Fibroblast of lung (primary cell): ENCODE measurements at regions not wholly inside any gene's neighbourhood (a gene's known extent, or its start where the extent isn't known, plus 50 kb on each side); places are given as distances from the start of the nearest gene placed in this dataset.

Source experiments
- DNase-seq, 2 donors: peaks; one replicate each; pipeline versions ENCODE4 v3.0.0 to v3.0.0-alpha.2; 2010; ENCODE audit warnings: low read depth in 2 of 2
- H2AFZ ChIP-seq: 2 replicates; pipeline ENCODE4 v1.5.1; 2012; ENCODE audit warnings: low read length, control low read depth, inconsistent platforms
- H3K27ac ChIP-seq: 2 replicates; pipeline ENCODE4 v1.5.1; 2011; ENCODE audit warnings: low read length, control low read depth; ENCODE audit not compliant: insufficient read depth
- H3K27me3 ChIP-seq: 2 replicates; pipeline ENCODE4 v1.5.1; 2011; ENCODE audit warnings: mild to moderate bottlenecking, low read length; ENCODE audit not compliant: control insufficient read depth, insufficient read depth
- H3K36me3 ChIP-seq: 2 replicates; pipeline ENCODE4 v1.5.1; 2011; ENCODE audit warnings: low read length; ENCODE audit not compliant: control insufficient read depth, insufficient read depth
- H3K4me1 ChIP-seq: 2 replicates; pipeline ENCODE4 v1.5.1; 2011; ENCODE audit warnings: low read length; ENCODE audit not compliant: control insufficient read depth, insufficient read depth; ENCODE audit errors: extremely low read depth
- H3K4me2 ChIP-seq: 2 replicates; pipeline ENCODE4 v1.5.1; 2011; ENCODE audit warnings: low read length, control low read depth; ENCODE audit not compliant: insufficient read depth; ENCODE audit errors: extremely low read depth
- H3K4me3 ChIP-seq, 4 experiments: fragments of 200-600 bp in 1 of 4; sonication (generic) in 1 of 4; replicated peaks in 1 of 4; 2 replicates each; pipeline ENCODE4 v1.5.1; 2011 to 2016; ENCODE audit warnings: low read length in 4 of 4, low read depth in 3 of 4, mild to moderate bottlenecking in 3 of 4, control low read depth in 2 of 4, inconsistent platforms in 1 of 4, mixed read lengths in 1 of 4; ENCODE audit not compliant: insufficient read depth in 1 of 4; ENCODE audit errors: control extremely low read depth in 1 of 4
- H3K79me2 ChIP-seq: 2 replicates; pipeline ENCODE4 v1.5.1; 2012; ENCODE audit warnings: mild to moderate bottlenecking, low read length, inconsistent platforms; ENCODE audit not compliant: control insufficient read depth, insufficient read depth
- H3K9ac ChIP-seq: 2 replicates; pipeline ENCODE4 v1.5.1; 2011; ENCODE audit warnings: mild to moderate bottlenecking, low read length, control low read depth; ENCODE audit not compliant: insufficient read depth
- H3K9me3 ChIP-seq: 2 replicates; pipeline ENCODE4 v1.5.1; 2012; ENCODE audit warnings: low read depth, low read length; ENCODE audit not compliant: control insufficient read depth, insufficient read depth
- H4K20me1 ChIP-seq: 2 replicates; pipeline ENCODE4 v1.5.1; 2011; ENCODE audit warnings: low read length; ENCODE audit not compliant: control insufficient read depth, insufficient read depth; ENCODE audit errors: extremely low read depth
- CTCF ChIP-seq, 2 donors: IDR thresholded peaks in 1 of 2; conservative IDR thresholded peaks in 1 of 2; 1 replicate in 1 of 2; 2 replicates in 1 of 2; pipeline ENCODE4 v1.5.1; 2011 to 2012; ENCODE audit warnings: low read length in 2 of 2, control low read depth in 1 of 2, inconsistent platforms in 1 of 2, low read depth in 1 of 2, mild to moderate bottlenecking in 1 of 2
- EZH2 ChIP-seq: IDR thresholded peaks from 2 replicates; pipeline ENCODE4 v1.5.1; 2012; ENCODE audit warnings: low read length, control low read depth, mild to moderate bottlenecking; ENCODE audit errors: missing control alignments

DNA sequence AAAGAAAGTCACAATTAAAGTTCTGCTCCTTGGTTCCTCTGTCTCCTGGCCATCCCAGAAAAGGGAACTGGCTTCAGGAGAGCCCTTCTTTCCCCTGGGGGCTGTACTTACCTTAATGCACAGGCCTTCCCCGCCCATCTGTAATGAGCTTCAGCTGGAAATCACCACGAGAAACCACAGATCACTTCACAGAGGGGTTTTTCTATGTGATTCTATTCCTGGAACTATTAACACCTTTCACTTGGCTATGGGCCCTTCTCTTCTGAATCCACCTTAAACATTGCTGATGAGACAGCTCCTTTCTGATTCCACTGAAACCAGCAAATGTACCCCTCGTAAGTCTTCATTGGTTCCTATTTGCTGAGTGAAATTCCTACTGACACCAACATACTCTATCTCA, 80.7 kb downstream of the FOXF2 start:
- no peaks in the 10 kb centered on the region for H3K27me3 ChIP-seq
- no peak overlapping the region for H3K27ac ChIP-seq

DNA sequence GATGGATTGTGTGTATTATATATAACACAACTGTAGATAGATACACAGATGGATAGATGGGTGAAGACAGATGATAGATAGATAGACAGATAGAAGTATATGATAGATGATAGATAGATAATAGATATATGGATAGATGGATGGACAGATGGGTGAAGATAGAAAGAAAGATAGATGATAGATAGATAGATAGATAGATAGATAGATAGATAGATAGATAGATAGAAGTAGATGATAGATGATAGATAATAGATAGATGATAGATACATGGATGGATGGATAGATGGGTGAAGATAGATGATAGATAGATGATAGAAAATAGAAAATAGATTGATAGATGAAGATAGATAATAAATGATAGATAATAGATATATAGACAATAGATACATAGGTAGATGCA, 83.3 kb downstream of the FOXF2 start:
- Histone ChIP-seq H3K27ac (no peak overlapping the region), H3K9me3 (no peaks in the 10 kb centered on the region), H3K27me3 (no peaks in the 10 kb centered on the region), H3K4me1 (peaks cover 6% of the 10 kb centered on the region), H4K20me1 (no peaks in the 10 kb centered on the region), H2AFZ (no peak overlapping the region), H3K4me2 (no peak overlapping the region), H3K36me3 (no peaks in the 10 kb centered on the region), H3K4me3 (no peak overlapping the region), H3K79me2 (no peaks in the 10 kb centered on the region), H3K9ac (no peak overlapping the region)
- no peak for DNase-seq
- TF ChIP-seq CTCF (conservative IDR thresholded peaks at IDR 0.05 in 1 of 2, IDR thresholded peaks at IDR 0.05 in 1 of 2; ENCODE audit: low read depth in 1 of 2, low read length in 2 of 2) = no peak
- TF ChIP-seq EZH2 = no peak

More for the DNA sequence above, 80.7 kb downstream of the FOXF2 start:
- Histone ChIP-seq H3K4me2 (no peak overlapping the region), H3K36me3 (no peaks in the 10 kb centered on the region), H3K9me3 (no peaks in the 10 kb centered on the region), H3K9ac (no peak overlapping the region), H3K4me1 (no peaks in the 10 kb centered on the region), H2AFZ (no peak overlapping the region), H4K20me1 (no peaks in the 10 kb centered on the region), H3K79me2 (no peaks in the 10 kb centered on the region), H3K4me3 (no peak overlapping the region)
- no peak for DNase-seq
- TF ChIP-seq CTCF (conservative IDR thresholded peaks at IDR 0.05 in 1 of 2, IDR thresholded peaks at IDR 0.05 in 1 of 2; ENCODE audit: low read depth in 1 of 2, low read length in 2 of 2) (no peak), EZH2 (no peak)

GRCh38 chr6:1473166-1473565, 83.8 kb downstream of the FOXF2 start:
- Histone ChIP-seq H3K27ac (no peak overlapping the region), H3K4me3 (no peak overlapping the region), H2AFZ (no peak overlapping the region), H3K4me1 (peaks cover 6% of the 10 kb centered on the region), H3K27me3 (no peaks in the 10 kb centered on the region), H3K36me3 (no peaks in the 10 kb centered on the region), H3K4me2 (no peak overlapping the region), H3K79me2 (no peaks in the 10 kb centered on the region), H3K9me3 (no peaks in the 10 kb centered on the region), H4K20me1 (no peaks in the 10 kb centered on the region), H3K9ac (no peak overlapping the region)
- TF ChIP-seq EZH2 (no peak), CTCF (conservative IDR thresholded peaks at IDR 0.05 in 1 of 2, IDR thresholded peaks at IDR 0.05 in 1 of 2; ENCODE audit: low read depth in 1 of 2, low read length in 2 of 2) (no peak)
- no peak for DNase-seq
